PC-9 (cell line): ENCODE measurements at regions not wholly inside any gene's neighbourhood (a gene's known extent, or its start where the extent isn't known, plus 50 kb on each side); places are given as distances from the start of the nearest gene placed in this dataset.

ENCODE experiments used
- EZH2 ChIP-seq: fragments of 200-600 bp; sonication (generic); IDR thresholded peaks from 2 replicates; pipeline ENCODE4 v1.8.0; 2017; ENCODE audit warnings: antibody characterized with exemption, low read depth
- TF ChIP-seq, protein P1 (sequence below): fragments of 200-600 bp; sonication (generic); conservative IDR thresholded peaks from 2 replicates; pipeline ENCODE4 v1.6.1; 2017; ENCODE audit warnings: mixed run types, antibody characterized with exemption, mild to moderate bottlenecking, moderate library complexity

- TF ChIP-seq, protein P1, sequence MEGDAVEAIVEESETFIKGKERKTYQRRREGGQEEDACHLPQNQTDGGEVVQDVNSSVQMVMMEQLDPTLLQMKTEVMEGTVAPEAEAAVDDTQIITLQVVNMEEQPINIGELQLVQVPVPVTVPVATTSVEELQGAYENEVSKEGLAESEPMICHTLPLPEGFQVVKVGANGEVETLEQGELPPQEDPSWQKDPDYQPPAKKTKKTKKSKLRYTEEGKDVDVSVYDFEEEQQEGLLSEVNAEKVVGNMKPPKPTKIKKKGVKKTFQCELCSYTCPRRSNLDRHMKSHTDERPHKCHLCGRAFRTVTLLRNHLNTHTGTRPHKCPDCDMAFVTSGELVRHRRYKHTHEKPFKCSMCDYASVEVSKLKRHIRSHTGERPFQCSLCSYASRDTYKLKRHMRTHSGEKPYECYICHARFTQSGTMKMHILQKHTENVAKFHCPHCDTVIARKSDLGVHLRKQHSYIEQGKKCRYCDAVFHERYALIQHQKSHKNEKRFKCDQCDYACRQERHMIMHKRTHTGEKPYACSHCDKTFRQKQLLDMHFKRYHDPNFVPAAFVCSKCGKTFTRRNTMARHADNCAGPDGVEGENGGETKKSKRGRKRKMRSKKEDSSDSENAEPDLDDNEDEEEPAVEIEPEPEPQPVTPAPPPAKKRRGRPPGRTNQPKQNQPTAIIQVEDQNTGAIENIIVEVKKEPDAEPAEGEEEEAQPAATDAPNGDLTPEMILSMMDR, result no peak
- TF ChIP-seq EZH2, result no peak
Observed at GRCh38 chr1:232244426-232244825, 385.5 kb downstream of the SIPA1L2 start.
